Sigmoid colon (tissue), 6 donors: ENCODE measurements at regions not wholly inside any gene's neighbourhood (a gene's known extent, or its start where the extent isn't known, plus 50 kb on each side); places are given as distances from the start of the nearest gene placed in this dataset.
A peak's percentile ranks its signal among the peaks of the same experiment; 100 is the strongest.
"Not testable (repeated sequence)": the region's sequence is repeated elsewhere in the genome, so short reads cannot be mapped to it uniquely, and the experiment has no call there.

Experiments used
- DNase-seq: peaks from one replicate; pipeline ENCODE4 v3.0.0-alpha.2; 2019
- H3K27ac ChIP-seq, 4 donors: fragments of 200-600 bp; sonication (generic); one replicate each; pipeline ENCODE4 v1.5.1; 2016 to 2019; ENCODE audit warnings: mild to moderate bottlenecking in 1 of 4
- H3K27me3 ChIP-seq, 3 donors: fragments of 200-600 bp; sonication (generic); one replicate each; pipeline ENCODE4 v1.5.1; 2019; ENCODE audit warnings: mild to moderate bottlenecking in 1 of 3
- H3K36me3 ChIP-seq, 4 donors: fragments of 200-600 bp; sonication (generic); one replicate each; pipeline ENCODE4 v1.5.1; 2016 to 2019
- H3K4me1 ChIP-seq, 4 donors: fragments of 200-600 bp; sonication (generic); one replicate each; pipeline ENCODE4 v1.5.1; 2017 to 2019
- H3K4me3 ChIP-seq, 4 donors: fragments of 200-600 bp; sonication (generic); one replicate each; pipeline ENCODE4 v1.5.1; 2017 to 2019; ENCODE audit warnings: mild to moderate bottlenecking in 2 of 4, moderate library complexity in 1 of 4
- H3K9me3 ChIP-seq, 4 donors: fragments of 200-600 bp in 3 of 4; sonication (generic) in 3 of 4; one replicate each; pipeline versions ENCODE4 v1.5.1 to v1.6.1; 2013 to 2019
- EP300 ChIP-seq, 4 donors: sonication (generic); formaldehyde crosslinking; IDR thresholded peaks; one replicate each; pipeline ENCODE4 v1.6.1; 2017; ENCODE audit warnings: antibody characterized with exemption in 4 of 4
- POLR2A ChIP-seq, 2 donors: fragments of 450-650 bp; IDR thresholded peaks; one replicate each; pipeline ENCODE4 v1.6.1; 2016; ENCODE audit warnings: antibody characterized with exemption in 2 of 2, mild to moderate bottlenecking in 2 of 2, moderate library complexity in 2 of 2
- POLR2AphosphoS5 ChIP-seq, 4 donors: sonication (generic); formaldehyde crosslinking; IDR thresholded peaks; one replicate each; pipeline ENCODE4 v1.6.1; 2017; ENCODE audit warnings: antibody characterized with exemption in 4 of 4
- WGBS, 2 donors: extraction: QIAGEN DNeasy Blood & Tissue Kit; methylation state at CpG; one replicate each; pipeline ENCODE4 v1.1.7; 2013; 5-methylcytosine and 5-hydroxymethylcytosine counted together
- intact Hi-C: fragments of 100-400 bp; cut with DNase I; formaldehyde crosslinking; loops from one replicate; pipeline ENCODE4 v1.15.1; 2023
- TF ChIP-seq, protein P1 (sequence below), 4 experiments: fragments of 450-650 bp in 3 of 4; fragments of 200-600 bp in 1 of 4; IDR thresholded peaks; one replicate each; pipeline ENCODE4 v1.5.1; 2016 to 2019; ENCODE audit warnings: antibody characterized with exemption in 4 of 4, mild to moderate bottlenecking in 3 of 4, moderate library complexity in 2 of 4
- donor health status: healthy with polysubstance abuse.
- donor health status: healthy.

DNA sequence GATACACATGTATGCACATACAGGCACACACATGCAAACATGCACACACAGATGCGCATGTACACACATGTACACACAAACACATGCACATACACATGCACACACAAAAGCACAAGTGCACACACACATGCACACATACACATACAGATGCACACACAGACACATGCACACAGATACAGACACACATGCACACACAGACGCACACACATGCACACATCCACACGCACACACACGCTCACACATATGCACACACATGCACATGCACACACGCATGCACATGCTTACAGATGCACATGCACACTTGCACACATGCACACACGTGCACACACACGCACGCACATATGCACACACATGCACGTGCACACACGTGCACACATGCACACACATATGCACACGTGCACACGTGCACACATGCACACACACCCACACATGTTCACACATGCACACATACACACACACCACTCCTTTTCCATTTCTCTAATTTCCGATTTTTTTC, 283.8 kb upstream of the FRG2C start:
- H3K27me3 ChIP-seq = no peaks in the 10 kb centered on the region
- no peaks in the 10 kb centered on the region for H3K9me3 ChIP-seq
- intact Hi-C loops = no loop called here
- H3K36me3 ChIP-seq = no peaks in the 10 kb centered on the region
- no peak overlapping the region for H3K27ac ChIP-seq
- no peak for TF ChIP-seq EP300 (IDR thresholded peaks at IDR 0.05)
- TF ChIP-seq, protein P1, sequence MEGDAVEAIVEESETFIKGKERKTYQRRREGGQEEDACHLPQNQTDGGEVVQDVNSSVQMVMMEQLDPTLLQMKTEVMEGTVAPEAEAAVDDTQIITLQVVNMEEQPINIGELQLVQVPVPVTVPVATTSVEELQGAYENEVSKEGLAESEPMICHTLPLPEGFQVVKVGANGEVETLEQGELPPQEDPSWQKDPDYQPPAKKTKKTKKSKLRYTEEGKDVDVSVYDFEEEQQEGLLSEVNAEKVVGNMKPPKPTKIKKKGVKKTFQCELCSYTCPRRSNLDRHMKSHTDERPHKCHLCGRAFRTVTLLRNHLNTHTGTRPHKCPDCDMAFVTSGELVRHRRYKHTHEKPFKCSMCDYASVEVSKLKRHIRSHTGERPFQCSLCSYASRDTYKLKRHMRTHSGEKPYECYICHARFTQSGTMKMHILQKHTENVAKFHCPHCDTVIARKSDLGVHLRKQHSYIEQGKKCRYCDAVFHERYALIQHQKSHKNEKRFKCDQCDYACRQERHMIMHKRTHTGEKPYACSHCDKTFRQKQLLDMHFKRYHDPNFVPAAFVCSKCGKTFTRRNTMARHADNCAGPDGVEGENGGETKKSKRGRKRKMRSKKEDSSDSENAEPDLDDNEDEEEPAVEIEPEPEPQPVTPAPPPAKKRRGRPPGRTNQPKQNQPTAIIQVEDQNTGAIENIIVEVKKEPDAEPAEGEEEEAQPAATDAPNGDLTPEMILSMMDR (IDR thresholded peaks at IDR 0.05) = no peak
- no peak for TF ChIP-seq POLR2A (IDR thresholded peaks at IDR 0.05)
- no peak for TF ChIP-seq POLR2AphosphoS5 (IDR thresholded peaks at IDR 0.05)
- 91 to 96% methylated on average over 13 of the region's 13 CpGs for whole genome bisulfite sequencing, 2 donors
- H3K4me1 ChIP-seq = no peaks in the 10 kb centered on the region
- no peak for DNase-seq
- no peak overlapping the region for H3K4me3 ChIP-seq

GRCh38 chr3:75384016-75384415, 280.1 kb upstream of the FRG2C start:
- H3K27me3 ChIP-seq, intact Hi-C loops, H3K4me3 ChIP-seq, H3K36me3 ChIP-seq, DNase-seq, H3K27ac ChIP-seq, H3K9me3 ChIP-seq: not testable (repeated sequence)
- WGBS, 2 donors = 86 to 87% methylated on average over 4 of the region's 4 CpGs
- H3K4me1 ChIP-seq = peaks cover 0 to 11% (median 8%) of the 10 kb centered on the region in 4 donors

DNA sequence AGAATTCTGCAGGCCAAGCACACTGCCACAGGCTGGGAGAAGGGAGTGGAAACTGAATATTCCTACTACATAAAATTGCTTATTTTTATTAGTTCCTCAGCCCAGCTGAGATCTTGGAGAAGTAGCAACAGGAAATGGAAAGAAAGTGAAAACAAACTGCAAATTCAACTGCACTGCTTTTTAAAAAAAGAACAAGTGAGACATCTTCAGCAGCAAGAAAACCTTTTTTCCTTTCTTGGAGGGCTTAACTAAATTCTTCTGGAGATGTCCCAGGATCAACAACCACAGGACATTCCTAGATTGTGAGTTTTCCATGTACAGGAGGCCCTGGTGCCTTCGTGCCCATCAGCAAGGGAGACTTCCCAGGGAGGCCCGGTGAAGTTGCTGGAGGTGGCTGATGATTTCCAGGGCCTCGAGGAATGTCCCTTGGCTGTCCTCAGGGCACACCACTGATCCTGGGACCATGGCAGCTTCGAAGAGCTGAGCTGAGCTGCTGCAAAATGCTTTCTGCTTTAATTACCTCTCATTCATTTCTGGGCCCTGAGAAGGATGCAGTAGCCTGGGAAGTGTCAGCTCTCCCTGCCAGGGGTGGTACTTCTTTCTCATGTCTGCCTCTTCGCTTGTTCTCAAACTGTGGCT, 275.5 kb upstream of the FRG2C start:
- H3K9me3 ChIP-seq, DNase-seq, H3K36me3 ChIP-seq, intact Hi-C loops, H3K4me3 ChIP-seq, H3K27me3 ChIP-seq: not testable (repeated sequence)
- WGBS, 2 donors = 72 to 73% methylated on average over 5 of the region's 5 CpGs
- Histone ChIP-seq H3K4me1 (peaks cover 0 to 15% (median 8%) of the 10 kb centered on the region in 4 donors), H3K27ac (peak overlapping the region in 1 of 4 donors; percentile 46)

DNA sequence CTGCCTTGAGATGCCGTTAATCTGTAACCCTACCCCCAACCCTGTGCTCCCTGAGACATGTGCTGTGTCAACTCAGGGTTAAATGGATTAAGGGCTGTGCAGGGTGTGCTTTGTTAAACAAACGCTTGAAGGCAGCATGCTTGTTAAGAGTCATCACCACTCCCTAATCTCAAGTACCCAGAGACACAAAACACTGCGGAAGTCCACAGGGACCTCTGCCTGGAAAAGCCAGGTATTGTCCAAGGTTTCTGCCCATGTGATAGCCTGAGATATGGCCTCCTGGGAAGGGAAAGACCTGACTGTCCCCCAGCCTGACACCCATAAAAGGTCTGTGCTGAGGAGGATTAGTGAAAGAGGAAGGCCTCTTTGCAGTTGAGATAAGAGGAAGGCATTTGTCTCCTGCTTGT, 270.8 kb upstream of the FRG2C start:
- H3K27me3 ChIP-seq, H3K36me3 ChIP-seq, H3K27ac ChIP-seq, H3K4me3 ChIP-seq, DNase-seq, intact Hi-C loops, H3K9me3 ChIP-seq: not testable (repeated sequence)
- 16 to 55% methylated on average over 3 of the region's 3 CpGs for WGBS, 2 donors
- H3K4me1 ChIP-seq = peaks cover 0 to 14% (median 9%) of the 10 kb centered on the region in 4 donors

GRCh38 chr3:75394102-75394501, 270.0 kb upstream of the FRG2C start:
- H3K27ac ChIP-seq = peak overlapping the region in 1 of 4 donors; percentile 67
- H3K27me3 ChIP-seq, DNase-seq, intact Hi-C loops, H3K9me3 ChIP-seq, H3K4me1 ChIP-seq, H3K36me3 ChIP-seq, H3K4me3 ChIP-seq: not testable (repeated sequence)
- WGBS, 2 donors = 83 to 85% methylated on average over 7 of the region's 7 CpGs

DNA sequence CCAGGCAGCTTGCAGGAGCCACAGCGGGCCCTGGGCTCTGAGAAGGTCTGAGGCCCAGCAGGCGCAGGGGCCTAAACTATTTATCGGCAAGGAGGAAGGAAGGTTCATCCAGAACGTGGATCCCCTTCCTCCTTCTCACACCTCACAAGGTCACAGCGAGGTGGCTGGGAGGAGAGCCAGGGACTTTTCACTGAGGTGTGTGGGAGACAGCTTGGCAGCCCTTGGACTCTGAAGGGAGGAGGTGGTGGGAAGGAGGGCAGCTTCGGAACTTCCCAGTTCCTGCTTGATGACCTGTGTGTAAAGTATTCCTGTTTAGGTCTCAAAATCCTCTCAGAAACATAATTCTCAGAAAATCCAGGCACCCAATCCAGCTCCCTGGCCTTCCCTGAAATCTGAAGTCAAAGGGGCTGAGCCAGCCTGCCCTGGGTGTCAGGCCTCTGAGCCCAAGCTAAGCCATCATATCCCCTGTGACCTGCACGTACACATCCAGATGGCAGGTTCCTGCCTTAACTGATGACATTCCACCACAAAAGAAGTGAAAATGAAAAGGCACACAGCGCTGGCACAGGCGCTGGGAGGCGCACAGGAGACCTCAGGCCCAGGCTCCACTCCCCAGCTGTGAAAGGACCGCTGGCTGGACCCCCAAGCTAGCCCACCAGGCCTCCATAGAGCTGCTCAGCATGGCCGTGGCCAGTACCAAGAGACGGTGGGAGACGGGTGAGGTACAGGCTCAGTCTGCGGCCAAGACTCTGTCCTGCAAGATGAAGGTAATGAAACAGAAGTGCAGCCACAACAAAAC, 269.4 kb upstream of the FRG2C start:
- intact Hi-C loops, H3K27me3 ChIP-seq, H3K9me3 ChIP-seq, H3K4me3 ChIP-seq, H3K36me3 ChIP-seq, H3K4me1 ChIP-seq, DNase-seq: not testable (repeated sequence)
- peak overlapping the region in 1 of 4 donors; percentile 67 for H3K27ac ChIP-seq
- WGBS, 2 donors = 75 to 85% methylated on average over 15 of the region's 15 CpGs

DNA sequence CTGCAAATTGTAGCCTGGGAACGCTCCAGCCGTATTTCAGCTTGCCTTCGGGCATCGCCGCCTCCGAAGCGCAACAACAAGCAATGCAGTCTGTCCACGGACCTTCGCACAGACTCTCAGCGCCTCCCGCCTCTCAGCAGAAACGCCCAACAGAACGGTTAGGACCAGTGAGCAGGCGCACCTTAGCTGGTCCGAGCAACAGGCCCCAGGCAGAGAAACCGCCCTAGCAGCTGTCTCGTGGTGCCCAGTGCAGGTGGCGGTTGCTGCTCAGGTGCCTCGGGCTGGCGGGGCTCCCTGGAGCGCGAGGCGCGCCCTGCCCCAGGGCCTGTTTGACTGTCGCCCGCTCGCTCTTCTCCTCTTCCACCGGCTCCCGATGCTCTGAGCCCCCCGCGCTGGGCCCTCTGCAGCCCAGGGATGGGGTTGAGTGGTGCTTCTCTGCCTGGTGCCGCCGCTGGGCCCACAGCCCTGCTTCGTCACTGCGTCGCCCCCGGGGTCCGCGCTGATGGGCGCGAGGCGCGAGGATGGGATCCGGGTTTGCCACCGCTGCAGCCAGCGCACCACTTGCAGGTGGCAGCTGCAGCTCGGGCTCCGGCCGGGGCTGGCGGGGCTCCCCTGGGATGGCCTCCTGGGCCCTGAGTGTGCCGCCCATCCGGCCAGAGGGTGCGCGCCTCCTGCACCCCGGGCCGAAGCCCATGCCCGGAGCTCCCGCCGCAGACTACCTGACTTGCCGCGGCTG, 268.4 kb upstream of the FRG2C start:
- Histone ChIP-seq H3K27me3 (peaks cover 0 to 4% (median 0%) of the 10 kb centered on the region in 3 donors), H3K4me1 (peaks cover 0 to 8% (median 0%) of the 10 kb centered on the region in 4 donors), H3K9me3 (no peaks in the 10 kb centered on the region), H3K4me3 (peak overlapping the region; percentile 7 to 43 (median 30)), H3K27ac (no peak overlapping the region), H3K36me3 (no peaks in the 10 kb centered on the region)
- intact Hi-C loops = no loop called here
- 79 to 90% methylated on average over 61 of the region's 61 CpGs for WGBS, 2 donors
- DNase-seq = no peak
- no peak for TF ChIP-seq POLR2A (IDR thresholded peaks at IDR 0.05)
- TF ChIP-seq EP300 (IDR thresholded peaks at IDR 0.05) = no peak
- no peak for TF ChIP-seq POLR2AphosphoS5 (IDR thresholded peaks at IDR 0.05)
